ENCODE measurements at regions not wholly inside any gene's neighbourhood (a gene's known extent, or its start where the extent isn't known, plus 50 kb on each side); places are given as distances from the start of the nearest gene placed in this dataset.

GRCh38 chr9:90085633-90086032, 480.8 kb downstream of the GADD45G start:
- TF ChIP-seq CTCF (IDR thresholded peaks at IDR 0.05) = no peak
- TF ChIP-seq POLR2A (IDR thresholded peaks at IDR 0.05) = no peak
- TF ChIP-seq POLR2AphosphoS5 (IDR thresholded peaks at IDR 0.05) = no peak
